DMS53 (cell line): ENCODE measurements at regions not wholly inside any gene's neighbourhood (a gene's known extent, or its start where the extent isn't known, plus 50 kb on each side); places are given as distances from the start of the nearest gene placed in this dataset.

Experiments used
- DNase-seq: peaks from one replicate; lab custom pipeline; 2025; lab: John Stamatoyannopoulos, UW

DNA sequence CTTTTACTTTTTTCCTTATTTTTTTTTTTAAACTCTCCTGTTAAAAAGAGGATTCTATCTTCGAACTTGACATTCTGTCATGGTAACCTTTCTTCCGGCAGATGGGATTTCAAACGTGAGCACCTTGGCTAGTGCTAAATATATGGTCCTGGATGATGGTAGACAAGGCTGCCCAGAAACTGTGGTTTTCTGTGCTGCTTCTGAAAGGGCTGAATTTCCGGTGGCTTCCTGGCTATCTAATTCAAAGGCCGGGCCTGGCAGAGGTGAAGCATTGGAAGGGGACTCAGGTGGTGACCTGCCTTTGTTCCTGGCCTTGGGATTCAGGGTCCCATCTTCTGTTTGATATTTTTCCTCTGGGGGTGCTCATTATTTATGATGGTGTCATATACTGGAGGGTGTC, 118.6 kb upstream of the MYL2 start:
- DNase-seq, result no peak

GRCh38 chr12:111038077-111038476, 117.7 kb upstream of the MYL2 start:
- no peak for DNase-seq

- DNase-seq, result no peak
Observed at GRCh38 chr12:111037047-111037446, 116.7 kb upstream of the MYL2 start.

DNA sequence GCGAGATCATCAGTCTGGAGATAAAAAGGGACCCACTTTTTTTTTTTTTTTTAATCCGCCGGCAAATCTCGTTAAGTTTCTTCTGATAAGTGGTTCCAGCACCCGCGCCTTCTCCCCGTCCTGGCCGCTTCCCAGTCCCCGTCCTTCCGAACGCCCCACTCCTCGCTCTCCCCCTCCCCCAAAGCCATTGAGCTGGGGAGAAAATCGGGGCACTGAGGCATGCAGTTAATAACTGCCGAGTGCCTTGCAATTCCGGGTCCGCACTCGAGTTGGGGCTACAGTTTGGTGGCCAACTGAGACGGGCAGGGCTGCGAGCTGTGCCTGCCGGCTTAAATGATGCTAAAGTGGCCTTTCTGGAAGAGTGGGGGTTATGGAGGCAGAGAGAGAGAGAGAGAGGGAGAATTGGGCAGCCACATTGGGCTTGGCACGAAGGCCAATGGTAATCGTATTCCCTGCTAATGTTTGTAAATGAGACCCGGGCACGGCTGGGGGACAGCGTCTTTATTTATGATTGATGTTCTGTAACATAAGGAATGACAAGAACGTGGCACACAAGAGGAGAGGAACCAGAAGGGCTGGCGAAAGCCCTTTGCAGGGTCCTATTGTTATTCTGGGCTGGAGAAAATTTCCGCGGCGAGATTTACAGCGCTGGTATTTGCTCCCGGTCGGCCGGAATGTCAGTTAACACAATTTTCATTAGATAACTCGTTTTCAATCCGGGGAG, 115.4 kb upstream of the MYL2 start:
- no peak for DNase-seq

DNA sequence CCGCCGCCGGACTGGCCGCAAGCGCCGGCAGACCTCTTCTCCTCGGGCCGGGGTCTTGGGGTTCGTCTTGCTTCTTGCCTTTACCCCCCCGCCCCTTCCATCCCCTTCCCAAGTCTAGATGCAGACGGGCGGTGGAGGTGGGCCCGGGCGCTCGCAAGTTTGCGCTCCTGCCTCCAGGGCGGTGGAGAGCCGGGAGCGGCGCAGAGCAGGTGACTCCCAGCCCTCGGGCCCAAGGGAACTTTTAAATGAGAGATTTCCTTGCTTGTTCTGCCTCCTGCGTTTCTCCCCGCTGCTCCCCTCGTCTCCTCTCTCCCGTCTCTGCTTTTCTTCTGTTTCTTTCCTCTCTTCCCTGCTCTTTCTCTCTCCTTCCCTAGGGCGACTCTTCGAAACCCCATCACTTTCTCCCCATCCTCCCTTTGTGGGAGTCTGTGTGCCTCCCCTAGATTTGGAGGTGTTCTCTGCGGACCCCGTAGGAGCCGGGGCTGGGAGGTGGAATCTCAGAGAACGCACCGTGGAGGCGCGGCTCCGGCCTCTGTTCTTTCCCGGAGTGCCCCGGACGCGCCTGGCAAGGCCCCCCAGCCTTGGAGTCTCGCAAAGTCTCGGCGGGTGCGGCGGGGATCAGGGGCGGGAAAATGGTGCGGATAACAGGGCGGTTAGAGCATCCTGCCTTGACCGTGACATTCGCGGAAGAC, 114.7 kb upstream of the MYL2 start:
- DNase-seq, result no peak

DNA sequence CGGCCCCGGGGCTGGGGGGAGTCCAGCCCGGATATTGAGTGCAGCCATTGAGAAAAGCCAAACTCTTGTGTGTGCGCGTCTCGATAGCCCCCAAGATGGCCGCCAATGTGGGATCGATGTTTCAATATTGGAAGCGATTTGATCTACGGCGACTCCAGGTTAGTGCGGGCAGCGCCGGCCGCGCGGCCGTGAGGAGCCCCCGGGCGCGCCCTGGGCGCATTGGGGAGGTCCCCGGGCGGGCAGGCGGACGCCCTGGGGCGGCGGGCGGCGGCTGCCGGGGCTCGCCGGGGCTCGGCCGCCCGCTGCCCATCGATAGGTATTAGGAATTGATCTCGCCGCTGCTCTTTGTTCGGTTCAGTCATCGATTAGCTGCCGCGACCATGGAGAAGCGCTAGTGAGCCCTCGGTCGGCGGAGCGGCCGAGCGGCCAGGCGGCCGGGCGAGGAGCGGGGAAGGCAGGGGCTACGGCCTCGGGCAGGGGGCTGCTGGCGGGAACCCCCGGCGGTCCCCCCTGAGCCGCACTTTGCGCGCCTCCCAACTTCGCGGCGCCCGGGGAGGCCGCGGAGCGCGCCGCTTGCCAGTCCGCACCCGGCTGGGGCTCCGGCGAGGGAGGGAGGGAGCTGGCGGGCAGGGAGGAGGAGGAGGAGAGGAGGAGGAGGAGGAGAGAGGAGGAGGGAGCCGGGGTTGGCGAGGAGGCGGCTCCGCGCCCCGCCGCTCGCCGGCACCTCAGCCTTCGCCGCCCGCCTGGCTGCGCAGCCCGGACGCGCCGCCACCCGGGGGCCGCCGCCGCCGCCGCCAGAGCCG, 113.9 kb upstream of the MYL2 start, which contains the start of gene CUX2:
CUX2 (plus strand) TSS at position 83 of the 803 bp plus-strand sequence.
- DNase-seq, result no peak

DNA sequence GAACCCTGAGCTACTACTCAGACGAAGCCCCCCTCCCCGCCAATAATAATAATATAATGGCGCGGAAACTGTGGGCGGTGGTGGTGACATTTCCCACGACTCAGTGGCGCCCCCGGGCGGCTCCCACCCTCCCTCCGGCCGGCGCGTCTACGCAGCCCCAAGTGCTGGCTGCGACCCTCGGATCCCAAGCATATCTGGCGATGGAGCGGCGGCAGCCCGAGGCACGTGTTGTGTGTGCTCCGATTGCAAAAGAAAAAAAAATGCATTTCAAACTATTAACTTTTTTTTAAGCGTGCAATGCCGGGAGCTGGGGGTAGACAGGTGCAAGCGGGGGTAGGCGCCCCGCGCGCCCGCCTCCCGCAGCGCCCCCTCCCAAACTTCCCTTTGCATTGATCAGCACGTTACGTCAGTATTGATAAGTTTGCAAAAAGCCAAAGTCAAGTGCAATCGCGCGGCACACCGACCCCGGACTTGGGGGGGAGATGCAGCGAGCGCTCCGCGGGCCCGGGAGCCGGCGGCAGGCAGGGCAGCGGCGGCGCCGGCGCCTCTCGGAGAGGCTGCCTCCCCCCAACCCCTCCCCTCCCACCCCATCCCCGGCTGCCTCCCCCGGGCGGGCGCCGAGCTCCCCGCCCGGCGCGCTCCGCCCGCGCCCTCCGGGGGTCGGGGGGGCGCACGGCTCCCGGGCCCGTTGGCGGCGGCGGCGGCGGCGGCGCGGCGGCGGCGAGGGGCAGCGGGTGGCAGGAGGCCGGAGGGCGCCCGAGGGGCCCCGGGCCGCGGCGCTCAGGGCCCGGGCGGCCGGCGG, 113.1 kb upstream of the MYL2 start:
- no peak for DNase-seq

GRCh38 chr12:111032591-111032919, 112.2 kb upstream of the MYL2 start:
- DNase-seq, result no peak

GRCh38 chr12:111031916-111032590, 111.7 kb upstream of the MYL2 start:
- DNase-seq, result no peak

GRCh38 chr12:111030800-111031199, 110.4 kb upstream of the MYL2 start:
- no peak for DNase-seq

DNA sequence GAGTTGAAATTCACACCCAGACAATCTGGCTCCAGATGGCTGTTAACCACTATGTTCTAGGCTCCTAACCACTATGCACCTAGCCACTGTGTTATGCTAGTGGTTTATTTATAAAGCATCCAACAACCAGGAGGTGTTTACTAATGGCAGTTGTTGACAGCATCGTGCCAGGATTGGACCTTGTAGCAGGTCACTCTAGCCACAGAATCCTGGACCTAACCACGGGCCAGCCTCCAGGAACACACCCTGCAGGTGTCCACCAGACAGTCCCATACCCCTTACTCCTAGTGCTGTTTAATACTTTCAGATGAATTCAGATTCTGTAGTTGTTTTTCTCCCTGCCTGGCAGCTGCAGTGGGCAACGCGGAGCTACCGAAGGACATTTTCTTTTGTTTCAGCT, 109.4 kb upstream of the MYL2 start:
- DNase-seq, result no peak

- no peak for DNase-seq
Observed at GRCh38 chr12:111029305-111029704, 108.9 kb upstream of the MYL2 start.

GRCh38 chr12:111028830-111029229, 108.5 kb upstream of the MYL2 start:
- no peak for DNase-seq

DNA sequence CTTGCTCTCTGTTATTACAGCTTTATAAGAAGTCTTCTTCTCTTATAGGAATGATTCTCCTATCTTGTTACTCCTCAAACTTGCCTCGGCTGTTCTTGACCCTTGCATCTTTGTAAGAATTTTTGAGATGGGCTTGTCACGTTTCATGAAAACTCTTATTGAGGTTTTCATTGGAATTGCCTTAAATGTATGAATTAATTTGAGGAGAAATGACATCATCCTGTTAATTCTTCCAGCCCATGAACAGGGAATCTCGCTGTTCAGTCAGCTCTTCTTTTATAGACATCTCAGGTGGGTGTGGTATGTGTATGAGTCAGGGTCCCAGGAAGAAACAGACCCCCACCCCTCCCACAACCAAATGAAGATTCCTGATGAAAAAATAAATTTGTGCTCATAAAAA, 107.1 kb upstream of the MYL2 start:
- DNase-seq, result no peak

- no peak for DNase-seq
Observed at GRCh38 chr12:111025792-111026430, 105.5 kb upstream of the MYL2 start.

GRCh38 chr12:111025301-111025700, 104.9 kb upstream of the MYL2 start:
- DNase-seq, result no peak

DNA sequence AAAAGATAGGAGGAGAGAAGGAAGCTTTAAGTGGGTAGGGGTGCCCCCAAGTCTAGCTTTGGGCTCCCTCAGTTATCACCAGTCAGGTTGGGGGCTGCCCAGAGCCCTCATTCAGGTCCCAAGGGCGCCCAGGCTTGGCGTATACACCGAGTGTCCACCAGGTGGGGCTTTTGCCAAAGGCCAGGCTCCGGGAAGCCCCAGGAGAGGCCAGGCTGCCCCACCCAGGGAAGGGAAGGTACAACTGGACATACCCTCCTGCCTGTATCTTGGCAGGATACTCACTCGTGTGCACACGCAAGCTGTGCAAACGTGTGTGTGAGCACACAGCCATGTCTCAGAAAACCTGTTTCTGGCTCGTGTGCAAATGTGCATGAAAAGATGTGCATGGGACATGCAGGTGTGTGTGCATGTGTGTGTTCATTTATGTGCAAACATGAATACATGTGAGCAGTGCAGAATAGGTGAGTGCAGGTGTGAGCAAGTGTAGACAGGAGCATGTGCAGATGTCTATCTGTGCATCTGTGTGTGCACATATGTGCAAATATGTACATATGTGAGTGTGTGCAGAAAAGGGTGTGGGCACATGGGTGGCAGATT, 103.9 kb upstream of the MYL2 start:
- peak; percentile 49 for DNase-seq

DNA sequence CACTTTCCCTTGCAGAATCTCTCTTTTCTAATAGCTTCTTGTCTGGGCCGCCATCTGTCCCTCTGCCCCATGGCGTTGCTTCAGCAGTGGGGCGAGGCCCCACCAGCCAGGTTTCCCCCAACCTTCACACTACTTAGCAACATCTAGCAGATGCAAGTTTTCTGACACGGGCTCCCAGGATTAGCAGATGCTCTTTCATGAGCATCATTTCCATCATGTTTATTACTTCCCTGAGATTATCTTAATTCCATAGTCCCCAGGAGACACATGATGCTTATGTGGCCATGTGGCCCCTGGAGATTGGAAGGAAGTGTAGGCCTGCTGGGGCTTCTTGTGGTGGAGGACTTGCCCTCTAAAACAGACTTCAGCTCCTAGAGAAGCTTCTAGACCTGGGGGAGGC, 102.0 kb upstream of the MYL2 start:
- no peak for DNase-seq

- DNase-seq, result no peak
Observed at GRCh38 chr12:111014547-111014946, 94.2 kb upstream of the MYL2 start.

GRCh38 chr12:111012918-111013317, 92.5 kb upstream of the MYL2 start:
- no peak for DNase-seq
